Neural progenitor cell (in vitro differentiated cells): ENCODE measurements at regions not wholly inside any gene's neighbourhood (a gene's known extent, or its start where the extent isn't known, plus 50 kb on each side); places are given as distances from the start of the nearest gene placed in this dataset.

Experiments
- DNase-seq: peaks from one replicate; pipeline ENCODE4 v3.0.0-alpha.2; 2016; ENCODE audit warnings: low spot score
- H2AFZ ChIP-seq: fragments of 200-600 bp; sonication (generic); replicated peaks from 2 replicates; pipeline ENCODE4 v1.6.1; 2016; ENCODE audit warnings: antibody characterized with exemption
- H3F3A ChIP-seq: fragments of 200-600 bp; sonication (generic); 2 replicates; pipeline ENCODE4 v1.6.1; 2016; ENCODE audit warnings: antibody characterized with exemption, low read depth
- H3K27ac ChIP-seq: fragments of 200-600 bp; sonication (generic); 2 replicates; pipeline ENCODE4 v1.5.1; 2016; ENCODE audit warnings: mild to moderate bottlenecking
- H3K27me3 ChIP-seq: fragments of 200-600 bp; sonication (generic); 2 replicates; pipeline ENCODE4 v1.6.1; 2016; ENCODE audit warnings: mild to moderate bottlenecking, moderate library complexity
- H3K36me3 ChIP-seq: fragments of 200-600 bp; sonication (generic); 2 replicates; pipeline ENCODE4 v1.5.1; 2016
- H3K4me1 ChIP-seq: fragments of 200-600 bp; sonication (generic); 2 replicates; pipeline ENCODE4 v1.6.1; 2016; ENCODE audit warnings: mixed run types
- H3K4me2 ChIP-seq: fragments of 200-600 bp; sonication (generic); 2 replicates; pipeline ENCODE4 v1.6.1; 2016
- H3K4me3 ChIP-seq: fragments of 200-600 bp; sonication (generic); 2 replicates; pipeline ENCODE4 v1.5.1; 2016
- H3K79me2 ChIP-seq: fragments of 200-600 bp; sonication (generic); 2 replicates; pipeline ENCODE4 v1.6.1; 2016; ENCODE audit warnings: low read depth
- H3K9ac ChIP-seq: fragments of 200-600 bp; sonication (generic); 2 replicates; pipeline ENCODE4 v1.6.1; 2016
- H3K9me3 ChIP-seq: fragments of 200-600 bp; sonication (generic); 2 replicates; pipeline ENCODE4 v1.5.1; 2016; ENCODE audit warnings: low read depth
- H4K20me1 ChIP-seq: fragments of 200-600 bp; sonication (generic); 2 replicates; pipeline ENCODE4 v1.6.1; 2016; ENCODE audit warnings: low read depth
- H3K27ac Mint-ChIP-seq: 3 replicates; pipeline ENCODE4 v1.8.0; 2021; ENCODE audit warnings: mixed read lengths
- H3K27me3 Mint-ChIP-seq: 2 replicates; pipeline ENCODE4 v1.8.0; 2022; ENCODE audit warnings: low read depth, mild to moderate bottlenecking, inconsistent platforms, moderate library complexity, mixed read lengths; ENCODE audit not compliant: insufficient read depth
- H3K36me3 Mint-ChIP-seq: 3 replicates; pipeline ENCODE4 v1.8.0; 2021; ENCODE audit warnings: mixed read lengths
- H3K4me1 Mint-ChIP-seq: 3 replicates; pipeline ENCODE4 v1.8.0; 2021; ENCODE audit warnings: mixed read lengths
- H3K4me3 Mint-ChIP-seq: 3 replicates; pipeline ENCODE4 v1.8.0; 2021; ENCODE audit warnings: mild to moderate bottlenecking, moderate library complexity, mixed read lengths
- H3K9me3 Mint-ChIP-seq: 3 replicates; pipeline ENCODE4 v1.8.0; 2020; ENCODE audit warnings: mixed read lengths
- CTCF ChIP-seq: fragments of 200-600 bp; sonication (generic); IDR thresholded peaks from 2 replicates; pipeline ENCODE4 v1.5.1; 2017; ENCODE audit warnings: antibody characterized with exemption, mild to moderate bottlenecking
- EZH2 ChIP-seq: fragments of 200-600 bp; sonication (generic); IDR thresholded peaks from 2 replicates; pipeline ENCODE4 v1.6.1; 2017; ENCODE audit warnings: antibody characterized with exemption, mild to moderate bottlenecking, moderate library complexity
- EZH2phosphoT487 ChIP-seq: fragments of 200-600 bp; sonication (generic); IDR thresholded peaks from 2 replicates; pipeline ENCODE4 v1.6.1; 2017; ENCODE audit warnings: antibody characterized with exemption

GRCh38 chrX:7263961-7264360 lies 116.0 kb upstream of the PUDP start:
- Histone ChIP-seq H3K27me3 (no peaks in the 10 kb centered on the region), H4K20me1 (no peaks in the 10 kb centered on the region), H3K4me3 (no peak overlapping the region), H3K9me3 (no peaks in the 10 kb centered on the region), H2AFZ (no peak overlapping the region), H3K4me1 (no peaks in the 10 kb centered on the region), H3K9ac (no peak overlapping the region), H3F3A (no peaks in the 10 kb centered on the region), H3K79me2 (no peaks in the 10 kb centered on the region), H3K4me2 (no peak overlapping the region), H3K27ac (no peak overlapping the region), H3K36me3 (no peaks in the 10 kb centered on the region)
- Mint-ChIP-seq H3K9me3 (no peaks in the 10 kb centered on the region), H3K27ac (no peak overlapping the region), H3K4me1 (no peaks in the 10 kb centered on the region), H3K4me3 (no peak overlapping the region), H3K36me3 (peaks cover 11% of the 10 kb centered on the region), H3K27me3 (no peaks in the 10 kb centered on the region)
- TF ChIP-seq EZH2phosphoT487 (no peak), EZH2 (no peak), CTCF (no peak)
- no peak for DNase-seq

- Histone ChIP-seq H3K79me2 (no peaks in the 10 kb centered on the region), H3K36me3 (no peaks in the 10 kb centered on the region), H3K9me3 (no peaks in the 10 kb centered on the region), H3K4me1 (no peaks in the 10 kb centered on the region), H4K20me1 (no peaks in the 10 kb centered on the region), H3K4me3 (no peak overlapping the region), H3F3A (no peaks in the 10 kb centered on the region), H2AFZ (no peak overlapping the region), H3K9ac (no peak overlapping the region), H3K27me3 (no peaks in the 10 kb centered on the region), H3K27ac (no peak overlapping the region), H3K4me2 (no peak overlapping the region)
- TF ChIP-seq EZH2phosphoT487 = no peak
- H3K9me3 Mint-ChIP-seq = no peaks in the 10 kb centered on the region
- H3K4me1 Mint-ChIP-seq = no peaks in the 10 kb centered on the region
- no peak overlapping the region for H3K27ac Mint-ChIP-seq
- no peaks in the 10 kb centered on the region for H3K27me3 Mint-ChIP-seq
- H3K4me3 Mint-ChIP-seq = no peak overlapping the region
- peaks cover 13% of the 10 kb centered on the region for H3K36me3 Mint-ChIP-seq
- no peak for DNase-seq
Observed at GRCh38 chrX:7263330-7263729, 115.4 kb upstream of the PUDP start.

GRCh38 chrX:7262551-7262950 lies 114.6 kb upstream of the PUDP start:
- no peak for TF ChIP-seq CTCF
- TF ChIP-seq EZH2phosphoT487 = no peak
- TF ChIP-seq EZH2 = no peak
- DNase-seq = no peak
- Histone ChIP-seq H3K27ac (no peak overlapping the region), H3K79me2 (no peaks in the 10 kb centered on the region), H2AFZ (no peak overlapping the region), H4K20me1 (no peaks in the 10 kb centered on the region), H3K4me1 (no peaks in the 10 kb centered on the region), H3K36me3 (no peaks in the 10 kb centered on the region), H3F3A (no peaks in the 10 kb centered on the region), H3K9ac (no peak overlapping the region), H3K9me3 (no peaks in the 10 kb centered on the region), H3K4me2 (no peak overlapping the region), H3K27me3 (no peaks in the 10 kb centered on the region), H3K4me3 (no peak overlapping the region)
- Mint-ChIP-seq H3K4me1 (no peaks in the 10 kb centered on the region), H3K36me3 (peaks cover 13% of the 10 kb centered on the region), H3K4me3 (no peak overlapping the region), H3K9me3 (no peaks in the 10 kb centered on the region), H3K27me3 (no peaks in the 10 kb centered on the region), H3K27ac (no peak overlapping the region)

- no peak overlapping the region for H3K27ac ChIP-seq
- H3K4me3 ChIP-seq = no peak overlapping the region
- H3K4me1 ChIP-seq = no peaks in the 10 kb centered on the region
- Mint-ChIP-seq H3K4me1 (no peaks in the 10 kb centered on the region), H3K36me3 (peaks cover 16% of the 10 kb centered on the region), H3K27me3 (no peaks in the 10 kb centered on the region), H3K27ac (no peak overlapping the region), H3K4me3 (no peak overlapping the region), H3K9me3 (no peaks in the 10 kb centered on the region)
- H3K27me3 ChIP-seq = no peaks in the 10 kb centered on the region
- no peaks in the 10 kb centered on the region for H4K20me1 ChIP-seq
- no peak overlapping the region for H3K4me2 ChIP-seq
- no peak overlapping the region for H2AFZ ChIP-seq
- no peak for DNase-seq
- H3F3A ChIP-seq = no peaks in the 10 kb centered on the region
- H3K36me3 ChIP-seq = no peaks in the 10 kb centered on the region
- H3K9me3 ChIP-seq = no peaks in the 10 kb centered on the region
- no peaks in the 10 kb centered on the region for H3K79me2 ChIP-seq
- H3K9ac ChIP-seq = no peak overlapping the region
- TF ChIP-seq EZH2 (no peak), CTCF (no peak), EZH2phosphoT487 (no peak)
Observed at GRCh38 chrX:7261672-7262332, 113.8 kb upstream of the PUDP start.
